Endothelial cell of umbilical vein (primary cell): ENCODE measurements at regions not wholly inside any gene's neighbourhood (a gene's known extent, or its start where the extent isn't known, plus 50 kb on each side); places are given as distances from the start of the nearest gene placed in this dataset.
"Not testable (repeated sequence)": the region's sequence is repeated elsewhere in the genome, so short reads cannot be mapped to it uniquely, and the experiment has no call there.

Experiments used
- JUN ChIP-seq: IDR thresholded peaks from 2 replicates; pipeline ENCODE4 v1.6.1; 2011; ENCODE audit warnings: borderline replicate concordance, low read depth; ENCODE audit not compliant: insufficient read length, insufficient read depth
- POLR2A ChIP-seq: IDR thresholded peaks from 2 replicates; pipeline ENCODE4 v1.6.1; 2012; ENCODE audit warnings: low read depth, mild to moderate bottlenecking, control low read depth, low read length
- POLR2AphosphoS5 ChIP-seq: IDR thresholded peaks from 2 replicates; pipeline ENCODE4 v1.6.1; 2012; ENCODE audit warnings: low read depth, mild to moderate bottlenecking, control low read depth, low read length, moderate library complexity; ENCODE audit not compliant: insufficient read depth
- TF ChIP-seq, protein P1 (sequence below), 2 donors: IDR thresholded peaks; 1 replicate in 1 of 2; 2 replicates in 1 of 2; pipeline ENCODE4 v1.5.1; 2011; ENCODE audit warnings: low read length in 2 of 2, mild to moderate bottlenecking in 2 of 2, moderate library complexity in 2 of 2, control low read depth in 1 of 2, inconsistent platforms in 1 of 2, low read depth in 1 of 2; ENCODE audit not compliant: insufficient read depth in 1 of 2; ENCODE audit errors: extremely low read depth in 1 of 2
- TF ChIP-seq, protein P2 (sequence below): IDR thresholded peaks from 2 replicates; pipeline ENCODE4 v1.6.1; 2011; ENCODE audit not compliant: insufficient read depth, insufficient read length

DNA sequence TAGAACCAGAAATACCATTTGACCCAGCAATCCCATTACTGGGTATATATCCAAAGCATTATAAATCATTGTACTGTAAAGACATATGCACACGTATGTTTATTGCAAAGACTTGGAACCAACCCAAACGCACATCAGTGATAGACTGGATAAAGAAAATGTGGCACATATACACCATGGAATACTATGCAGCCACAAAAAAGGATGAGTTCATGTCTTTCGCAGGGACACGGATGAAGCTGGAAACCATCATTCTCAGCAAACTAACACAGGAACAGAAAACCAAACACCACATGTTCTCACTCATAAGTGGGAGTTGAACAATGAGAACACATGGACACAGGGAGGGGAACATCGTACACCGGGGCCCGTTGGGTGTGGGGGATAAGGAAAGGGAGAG, 242.2 kb downstream of the ACTR3 start:
- TF ChIP-seq, protein P1, sequence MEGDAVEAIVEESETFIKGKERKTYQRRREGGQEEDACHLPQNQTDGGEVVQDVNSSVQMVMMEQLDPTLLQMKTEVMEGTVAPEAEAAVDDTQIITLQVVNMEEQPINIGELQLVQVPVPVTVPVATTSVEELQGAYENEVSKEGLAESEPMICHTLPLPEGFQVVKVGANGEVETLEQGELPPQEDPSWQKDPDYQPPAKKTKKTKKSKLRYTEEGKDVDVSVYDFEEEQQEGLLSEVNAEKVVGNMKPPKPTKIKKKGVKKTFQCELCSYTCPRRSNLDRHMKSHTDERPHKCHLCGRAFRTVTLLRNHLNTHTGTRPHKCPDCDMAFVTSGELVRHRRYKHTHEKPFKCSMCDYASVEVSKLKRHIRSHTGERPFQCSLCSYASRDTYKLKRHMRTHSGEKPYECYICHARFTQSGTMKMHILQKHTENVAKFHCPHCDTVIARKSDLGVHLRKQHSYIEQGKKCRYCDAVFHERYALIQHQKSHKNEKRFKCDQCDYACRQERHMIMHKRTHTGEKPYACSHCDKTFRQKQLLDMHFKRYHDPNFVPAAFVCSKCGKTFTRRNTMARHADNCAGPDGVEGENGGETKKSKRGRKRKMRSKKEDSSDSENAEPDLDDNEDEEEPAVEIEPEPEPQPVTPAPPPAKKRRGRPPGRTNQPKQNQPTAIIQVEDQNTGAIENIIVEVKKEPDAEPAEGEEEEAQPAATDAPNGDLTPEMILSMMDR (IDR thresholded peaks at IDR 0.05; ENCODE audit: extremely low read depth in 1 of 2, insufficient read depth in 1 of 2, low read depth in 1 of 2, low read length in 2 of 2) = not testable (repeated sequence)
- not testable (repeated sequence) for TF ChIP-seq POLR2A, JUN, POLR2AphosphoS5
- TF ChIP-seq, protein P2, sequence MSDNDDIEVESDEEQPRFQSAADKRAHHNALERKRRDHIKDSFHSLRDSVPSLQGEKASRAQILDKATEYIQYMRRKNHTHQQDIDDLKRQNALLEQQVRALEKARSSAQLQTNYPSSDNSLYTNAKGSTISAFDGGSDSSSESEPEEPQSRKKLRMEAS = not testable (repeated sequence)
